ENCODE measurements at regions not wholly inside any gene's neighbourhood (a gene's known extent, or its start where the extent isn't known, plus 50 kb on each side); places are given as distances from the start of the nearest gene placed in this dataset.

GRCh38 chr13:111519041-111519440 lies 198.6 kb downstream of the TEX29 start:
- FAIRE-seq, result no peak

GRCh38 chr13:111519490-111520170 lies 199.2 kb downstream of the TEX29 start:
- FAIRE-seq, result no peak

GRCh38 chr13:111521030-111521429 lies 200.6 kb downstream of the TEX29 start:
- FAIRE-seq, result no peak

GRCh38 chr13:111521691-111522229 lies 201.3 kb downstream of the TEX29 start:
- FAIRE-seq, result no peak

GRCh38 chr13:111525320-111526118 lies 205.1 kb downstream of the TEX29 start:
- no peak for FAIRE-seq

GRCh38 chr13:111526922-111527321 lies 206.5 kb downstream of the TEX29 start:
- FAIRE-seq, result no peak

GRCh38 chr13:111527614-111528229 lies 207.3 kb downstream of the TEX29 start:
- no peak for FAIRE-seq

GRCh38 chr13:111528513-111528912 lies 208.1 kb downstream of the TEX29 start:
- no peak for FAIRE-seq

GRCh38 chr13:111530137-111530870 lies 209.9 kb downstream of the TEX29 start:
- no peak for FAIRE-seq

- FAIRE-seq, result peak; percentile 30
Observed at GRCh38 chr13:111531505-111531904, 211.1 kb downstream of the TEX29 start.

GRCh38 chr13:111532111-111532510 lies 211.7 kb downstream of the TEX29 start:
- FAIRE-seq, result no peak

- FAIRE-seq, result no peak
Observed at GRCh38 chr13:111533900-111534683, 213.7 kb downstream of the TEX29 start.

GRCh38 chr13:111534751-111535522 lies 214.5 kb downstream of the TEX29 start:
- no peak for FAIRE-seq

- FAIRE-seq, result no peak
Observed at GRCh38 chr13:111535523-111535811, 215.0 kb downstream of the TEX29 start.

- FAIRE-seq, result no peak
Observed at GRCh38 chr13:111536075-111536642, 215.7 kb downstream of the TEX29 start.

- no peak for FAIRE-seq
Observed at GRCh38 chr13:111537115-111537728, 216.8 kb downstream of the TEX29 start.

GRCh38 chr13:111537843-111538499 lies 217.5 kb downstream of the TEX29 start:
- no peak for FAIRE-seq

- FAIRE-seq, result no peak
Observed at GRCh38 chr13:111539252-111539651, 218.8 kb downstream of the TEX29 start.

- FAIRE-seq, result no peak
Observed at GRCh38 chr13:111539791-111540446, 219.5 kb downstream of the TEX29 start.

- no peak for FAIRE-seq
Observed at GRCh38 chr13:111540486-111540885, 220.0 kb downstream of the TEX29 start.

Data from A204.1 (cell line).